ENCODE measurements at regions not wholly inside any gene's neighbourhood (a gene's known extent, or its start where the extent isn't known, plus 50 kb on each side); places are given as distances from the start of the nearest gene placed in this dataset.

GRCh38 chr2:43077876-43078275 lies 148.5 kb downstream of the ZFP36L2 start:
- no TSS peak for BruUV-seq (replicated peaks)
- H3K4me2 ChIP-seq (ENCODE audit: low read length): no peak overlapping the region
- no peak overlapping the region for H3K4me3 ChIP-seq (replicated peaks in 1 of 2; ENCODE audit: low read depth in 1 of 2, low read length in 2 of 2)
- intact Hi-C loops (cut with micrococcal nuclease): no loop called here
- peaks cover 0 to 18% of the 10 kb centered on the region in 2 experiments; a peak in 1 of 4 replicates for H3K4me1 ChIP-seq (ENCODE audit: control insufficient read depth in 1 of 2, insufficient read depth in 2 of 2, low read length in 2 of 2)
- no peaks in the 10 kb centered on the region for H3K36me3 ChIP-seq (ENCODE audit: control insufficient read depth in 1 of 2, insufficient read depth in 2 of 2, low read length in 2 of 2)
- POLR2A ChIA-PET: no interaction called here
- DNase-seq (ENCODE audit: low read depth, low spot score) (no peak), ATAC-seq (no peak)
- no peaks in the 10 kb centered on the region for H3K9me2 ChIP-seq (ENCODE audit: insufficient read depth)
- no peak overlapping the region for H3K27ac ChIP-seq (ENCODE audit: low read depth, low read length)
- RAD21 ChIA-PET (ENCODE audit: low non-redundant PET in 1 of 2, low total read pairs in 2 of 2, uncharacterized antibody in 2 of 2, unreplicated experiment in 2 of 2): no interaction called here
- no peak overlapping the region for H2AFZ ChIP-seq (ENCODE audit: low read depth, low read length, poor library complexity, severe bottlenecking)
- TF ChIP-seq ZBTB33 (IDR thresholded peaks at IDR 0.05; ENCODE audit: extremely low read depth, insufficient replicate concordance, low read length) (no peak), ZFX (IDR thresholded peaks at IDR 0.05) (no peak), EZH2phosphoT487 (IDR thresholded peaks at IDR 0.05; ENCODE audit: borderline replicate concordance) (no peak), REST (IDR thresholded peaks at IDR 0.05; ENCODE audit: low read depth) (no peak), CTCF (IDR thresholded peaks at IDR 0.05 in 2 of 3, conservative IDR thresholded peaks at IDR 0.05 in 1 of 3; ENCODE audit: borderline replicate concordance in 1 of 3, insufficient read depth in 1 of 3, low read depth in 2 of 3, low read length in 2 of 3) (no peak), SRF (IDR thresholded peaks at IDR 0.05; ENCODE audit: low read depth) (no peak), MAX (IDR thresholded peaks at IDR 0.05) (no peak), POLR2AphosphoS5 (IDR thresholded peaks at IDR 0.05; ENCODE audit: low read depth, low read length) (no peak)
- H3K27me3 ChIP-seq (ENCODE audit: insufficient read depth, low read length): no peaks in the 10 kb centered on the region
- H3K79me2 ChIP-seq (ENCODE audit: insufficient read depth, low read length): no peaks in the 10 kb centered on the region
- no peak overlapping the region for H3K9ac ChIP-seq (ENCODE audit: low read length)
- H3K9me3 ChIP-seq (ENCODE audit: control insufficient read depth in 1 of 2, insufficient read depth in 1 of 2, low read depth in 1 of 2, low read length in 2 of 2): no peaks in the 10 kb centered on the region
- CTCF ChIA-PET: interaction anchor here (1.2 kb wide), 1 partner anchor 25 kb away, joined by 3 read pairs; no protein-coding TSS in a partner anchor
- H4K20me1 ChIP-seq (ENCODE audit: insufficient read depth): no peaks in the 10 kb centered on the region
